Caco-2 (cell line): ENCODE measurements at regions not wholly inside any gene's neighbourhood (a gene's known extent, or its start where the extent isn't known, plus 50 kb on each side); places are given as distances from the start of the nearest gene placed in this dataset.

Source experiments
- BruUV-seq: library from RNA; stranded (reverse); fragments of 400-500 nt; replicated peaks from 2 replicates; lab custom pipeline; 2021; lab: Mats Ljungman, UMichigan
- CTCF ChIA-PET: fragments of 300-600 bp; sonication (Branson Sonifier 250); formaldehyde crosslinking; loops from one replicate; lab custom pipeline; 2022; ENCODE audit warnings: antibody characterized with exemption; lab: Charles Lee
- POLR2A ChIA-PET: fragments of 300-600 bp; sonication (Branson Sonifier 250); formaldehyde crosslinking; loops from one replicate; lab custom pipeline; 2022; ENCODE audit warnings: antibody characterized with exemption; lab: Charles Lee
- DNase-seq, 2 experiments: peaks; one replicate each; pipeline versions ENCODE4 v3.0.0 to v3.0.0-alpha.2; 2020 to 2022
- H3K27me3 ChIP-seq: replicated peaks from 2 replicates; pipeline ENCODE4 v1.6.0; 2011; ENCODE audit warnings: low read length; ENCODE audit not compliant: control insufficient read depth, insufficient read depth
- H3K36me3 ChIP-seq: 2 replicates; pipeline ENCODE4 v1.5.1; 2011; ENCODE audit warnings: low read length; ENCODE audit not compliant: control insufficient read depth, insufficient read depth
- H3K4me1 ChIP-seq: fragments of 250-450 bp; sonication (Bioruptor Pico); 2 replicates; pipeline ENCODE4 v1.5.1; 2020; ENCODE audit warnings: mild to moderate bottlenecking
- H3K4me3 ChIP-seq: 2 replicates; pipeline ENCODE4 v1.5.1; 2011; ENCODE audit warnings: low read depth, mild to moderate bottlenecking, control low read depth, low read length
- H3K9me3 ChIP-seq: fragments of 250-450 bp; sonication (Bioruptor Pico); 2 replicates; pipeline ENCODE4 v1.5.1; 2020; ENCODE audit warnings: mild to moderate bottlenecking, moderate library complexity
- H3K27ac Mint-ChIP-seq: one replicate; pipeline ENCODE4 v1.8.0; 2022; ENCODE audit warnings: mixed read lengths; ENCODE audit not compliant: unreplicated experiment
- H3K27me3 Mint-ChIP-seq: one replicate; pipeline ENCODE4 v1.8.0; 2022; ENCODE audit warnings: mixed read lengths; ENCODE audit not compliant: insufficient read depth, unreplicated experiment
- H3K36me3 Mint-ChIP-seq: one replicate; pipeline ENCODE4 v1.8.0; 2022; ENCODE audit warnings: mild to moderate bottlenecking, mixed read lengths; ENCODE audit not compliant: insufficient read depth, unreplicated experiment
- H3K4me1 Mint-ChIP-seq: one replicate; pipeline ENCODE4 v1.8.0; 2022; ENCODE audit warnings: low read depth, mixed read lengths; ENCODE audit not compliant: unreplicated experiment
- H3K4me3 Mint-ChIP-seq: one replicate; pipeline ENCODE4 v1.8.0; 2022; ENCODE audit warnings: mild to moderate bottlenecking, moderate library complexity, mixed read lengths; ENCODE audit not compliant: unreplicated experiment
- H3K9me3 Mint-ChIP-seq: one replicate; pipeline ENCODE4 v1.8.0; 2022; ENCODE audit warnings: mixed read lengths; ENCODE audit not compliant: unreplicated experiment
- intact Hi-C: fragments of 100-400 bp; cut with micrococcal nuclease; formaldehyde crosslinking; loops from one replicate; pipeline ENCODE4 v1.10.0; 2022; ENCODE audit not compliant: unreplicated experiment
- TF ChIP-seq, protein P1 (sequence below), 2 experiments: fragments of 200-600 bp in 1 of 2; IDR thresholded peaks; 1 replicate in 1 of 2; 2 replicates in 1 of 2; pipeline versions ENCODE4 v1.5.1 to v1.8.0; 2011 to 2022; ENCODE audit warnings: antibody characterized with exemption in 1 of 2, control low read depth in 1 of 2, inconsistent platforms in 1 of 2, low read depth in 1 of 2, low read length in 1 of 2, mild to moderate bottlenecking in 1 of 2, moderate library complexity in 1 of 2; ENCODE audit not compliant: insufficient read depth in 1 of 2, severe bottlenecking in 1 of 2, unreplicated experiment in 1 of 2

DNA sequence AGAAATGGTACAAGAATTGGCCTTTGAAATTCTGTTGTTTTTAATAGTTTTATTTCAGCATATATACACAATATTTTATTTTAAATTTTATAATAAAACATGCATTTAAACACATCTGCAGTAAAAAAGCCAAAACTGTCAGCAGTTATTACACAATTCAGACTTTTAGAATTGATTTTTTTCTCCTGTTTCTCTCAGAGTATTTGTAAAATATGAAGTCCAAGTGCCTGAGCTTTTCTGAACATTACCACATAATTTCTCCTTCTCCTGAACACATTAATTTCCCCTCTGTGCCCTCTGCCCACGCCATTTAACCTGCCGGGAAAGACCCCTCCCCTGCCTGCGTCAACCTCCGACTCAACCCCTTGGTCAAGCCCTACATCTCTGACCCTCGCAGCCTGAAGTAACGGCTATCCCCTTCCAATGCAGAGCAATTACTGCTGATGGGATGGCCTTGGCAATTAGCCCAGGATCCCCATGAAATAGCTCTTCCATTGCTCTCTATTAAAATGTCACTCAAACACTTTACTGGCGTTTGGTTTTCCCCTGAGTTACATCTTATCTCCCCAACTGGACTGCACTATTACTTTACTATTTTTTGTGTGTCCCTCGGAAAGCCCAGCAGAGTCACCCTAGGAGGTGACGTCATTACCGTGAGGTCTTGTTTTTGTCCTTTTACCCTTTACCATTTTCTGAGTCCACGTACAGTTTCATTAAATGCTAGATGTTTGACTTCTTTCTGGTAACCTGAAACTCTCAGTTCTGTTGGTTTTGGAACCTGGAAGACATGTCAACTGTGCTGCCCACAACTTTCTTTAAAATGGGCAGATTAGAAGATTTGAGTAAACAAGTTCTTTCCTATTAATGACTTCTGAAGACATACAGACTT is 146.7 kb upstream of the TAB2 start:
- no peaks in the 10 kb centered on the region for H3K4me1 ChIP-seq
- intact Hi-C loops: no loop called here
- no peaks in the 10 kb centered on the region for H3K36me3 Mint-ChIP-seq
- peaks cover 5% of the 10 kb centered on the region for H3K4me1 Mint-ChIP-seq
- no peak overlapping the region for H3K4me3 Mint-ChIP-seq
- no peaks in the 10 kb centered on the region for H3K9me3 ChIP-seq
- ChIA-PET POLR2A (no interaction called here), CTCF (no interaction called here)
- H3K36me3 ChIP-seq: no peaks in the 10 kb centered on the region
- no peak overlapping the region for H3K27ac Mint-ChIP-seq
- BruUV-seq: no TSS peak
- no peak for DNase-seq
- H3K27me3 ChIP-seq: no peaks in the 10 kb centered on the region
- no peaks in the 10 kb centered on the region for H3K27me3 Mint-ChIP-seq
- TF ChIP-seq, protein P1, sequence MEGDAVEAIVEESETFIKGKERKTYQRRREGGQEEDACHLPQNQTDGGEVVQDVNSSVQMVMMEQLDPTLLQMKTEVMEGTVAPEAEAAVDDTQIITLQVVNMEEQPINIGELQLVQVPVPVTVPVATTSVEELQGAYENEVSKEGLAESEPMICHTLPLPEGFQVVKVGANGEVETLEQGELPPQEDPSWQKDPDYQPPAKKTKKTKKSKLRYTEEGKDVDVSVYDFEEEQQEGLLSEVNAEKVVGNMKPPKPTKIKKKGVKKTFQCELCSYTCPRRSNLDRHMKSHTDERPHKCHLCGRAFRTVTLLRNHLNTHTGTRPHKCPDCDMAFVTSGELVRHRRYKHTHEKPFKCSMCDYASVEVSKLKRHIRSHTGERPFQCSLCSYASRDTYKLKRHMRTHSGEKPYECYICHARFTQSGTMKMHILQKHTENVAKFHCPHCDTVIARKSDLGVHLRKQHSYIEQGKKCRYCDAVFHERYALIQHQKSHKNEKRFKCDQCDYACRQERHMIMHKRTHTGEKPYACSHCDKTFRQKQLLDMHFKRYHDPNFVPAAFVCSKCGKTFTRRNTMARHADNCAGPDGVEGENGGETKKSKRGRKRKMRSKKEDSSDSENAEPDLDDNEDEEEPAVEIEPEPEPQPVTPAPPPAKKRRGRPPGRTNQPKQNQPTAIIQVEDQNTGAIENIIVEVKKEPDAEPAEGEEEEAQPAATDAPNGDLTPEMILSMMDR (IDR thresholded peaks at IDR 0.05; ENCODE audit: insufficient read depth in 1 of 2, low read depth in 1 of 2, low read length in 1 of 2, severe bottlenecking in 1 of 2, unreplicated experiment in 1 of 2): no peak
- H3K4me3 ChIP-seq: no peak overlapping the region
- H3K9me3 Mint-ChIP-seq: no peaks in the 10 kb centered on the region

DNA sequence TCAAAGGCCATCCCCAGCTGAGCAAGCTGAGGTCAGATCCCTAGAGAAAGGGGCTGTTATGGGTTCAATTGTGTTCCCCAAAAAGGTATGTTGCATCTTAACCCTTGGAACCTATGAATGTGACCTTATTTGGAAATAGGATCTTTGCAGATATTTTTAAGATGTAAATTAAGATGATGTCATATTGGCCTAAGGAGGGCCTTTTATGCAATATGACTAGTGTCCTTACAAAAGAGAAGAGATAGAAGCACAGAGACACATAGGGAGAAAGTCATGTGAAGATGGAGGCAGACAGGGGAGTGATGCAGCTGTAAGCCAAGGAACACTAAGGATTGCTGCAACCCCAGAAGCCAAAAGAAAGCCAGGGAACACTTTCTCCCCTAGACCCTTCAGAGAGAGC is 144.3 kb upstream of the TAB2 start:
- Histone ChIP-seq H3K4me3 (no peak overlapping the region), H3K9me3 (no peaks in the 10 kb centered on the region), H3K27me3 (no peaks in the 10 kb centered on the region), H3K4me1 (no peaks in the 10 kb centered on the region), H3K36me3 (no peaks in the 10 kb centered on the region)
- Mint-ChIP-seq H3K9me3 (peaks cover 12% of the 10 kb centered on the region), H3K36me3 (no peaks in the 10 kb centered on the region), H3K27ac (no peak overlapping the region), H3K4me3 (no peak overlapping the region), H3K27me3 (no peaks in the 10 kb centered on the region), H3K4me1 (peaks cover 5% of the 10 kb centered on the region)
- BruUV-seq: no TSS peak
- TF ChIP-seq, protein P1 (IDR thresholded peaks at IDR 0.05; ENCODE audit: insufficient read depth in 1 of 2, low read depth in 1 of 2, low read length in 1 of 2, severe bottlenecking in 1 of 2, unreplicated experiment in 1 of 2): no peak
- intact Hi-C loops: no loop called here
- CTCF ChIA-PET: no interaction called here
- POLR2A ChIA-PET: no interaction called here
- DNase-seq: no peak

DNA sequence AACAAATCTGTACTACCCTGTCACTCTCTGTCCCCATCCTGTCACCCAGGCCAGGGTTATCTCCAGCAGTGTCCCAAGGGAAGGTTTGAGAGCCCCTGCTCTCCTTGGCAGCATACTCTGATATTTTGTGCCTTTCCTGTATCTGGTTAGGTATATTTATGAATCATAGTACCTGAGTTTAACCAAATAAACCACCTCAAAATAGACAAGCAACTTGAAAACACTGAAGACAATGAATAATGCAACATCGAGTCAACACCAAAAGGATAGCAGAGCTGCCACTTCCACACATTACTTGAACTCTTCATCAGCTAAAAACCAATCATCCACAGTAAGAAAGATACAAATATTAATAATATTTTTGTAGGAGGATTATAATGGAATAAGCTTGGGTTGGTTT is 142.6 kb upstream of the TAB2 start:
- TF ChIP-seq, protein P1 (IDR thresholded peaks at IDR 0.05; ENCODE audit: insufficient read depth in 1 of 2, low read depth in 1 of 2, low read length in 1 of 2, severe bottlenecking in 1 of 2, unreplicated experiment in 1 of 2): no peak
- no TSS peak for BruUV-seq
- H3K4me1 Mint-ChIP-seq: peaks cover 5% of the 10 kb centered on the region
- ChIA-PET CTCF (no interaction called here), POLR2A (no interaction called here)
- H3K4me1 ChIP-seq: no peaks in the 10 kb centered on the region
- no peaks in the 10 kb centered on the region; the same call in 1 of the 2 replicates for H3K27me3 ChIP-seq
- no peaks in the 10 kb centered on the region for H3K36me3 Mint-ChIP-seq
- DNase-seq: no peak
- intact Hi-C loops: no loop called here
- no peak overlapping the region for H3K4me3 ChIP-seq
- H3K9me3 ChIP-seq: no peaks in the 10 kb centered on the region
- no peak overlapping the region for H3K27ac Mint-ChIP-seq
- no peaks in the 10 kb centered on the region for H3K36me3 ChIP-seq
- no peak overlapping the region for H3K4me3 Mint-ChIP-seq
- H3K27me3 Mint-ChIP-seq: no peaks in the 10 kb centered on the region
- H3K9me3 Mint-ChIP-seq: peaks cover 12% of the 10 kb centered on the region
